NT2/D1 (cell line): ENCODE measurements at regions not wholly inside any gene's neighbourhood (a gene's known extent, or its start where the extent isn't known, plus 50 kb on each side); places are given as distances from the start of the nearest gene placed in this dataset.

Experiments
- DNase-seq: peaks from one replicate; pipeline ENCODE4 v3.0.0-alpha.2; 2011; ENCODE audit warnings: low read depth, low spot score
- H3K27me3 ChIP-seq: 2 replicates; pipeline ENCODE4 v1.6.0; 2011; ENCODE audit warnings: mild to moderate bottlenecking; ENCODE audit not compliant: insufficient read length, insufficient read depth
- H3K36me3 ChIP-seq: 2 replicates; pipeline ENCODE4 v1.6.1; 2011; ENCODE audit warnings: mild to moderate bottlenecking, low read length, mixed read lengths; ENCODE audit not compliant: insufficient read depth, insufficient read length
- H3K4me1 ChIP-seq: 2 replicates; pipeline ENCODE4 v1.5.1; 2011; ENCODE audit not compliant: insufficient read depth, insufficient read length
- H3K4me3 ChIP-seq: 2 replicates; pipeline ENCODE4 v1.5.1; 2011; ENCODE audit warnings: low read depth; ENCODE audit not compliant: insufficient read length
- H3K9ac ChIP-seq: 2 replicates; pipeline ENCODE4 v1.6.0; 2011; ENCODE audit warnings: low read depth; ENCODE audit not compliant: insufficient read length
- H3K9me3 ChIP-seq: 2 replicates; pipeline ENCODE4 v1.5.1; 2011; ENCODE audit warnings: mild to moderate bottlenecking, low read length; ENCODE audit not compliant: insufficient read depth
- SUZ12 ChIP-seq: IDR thresholded peaks from 2 replicates; pipeline ENCODE4 v1.6.1; 2011; ENCODE audit not compliant: insufficient read length, insufficient read depth; ENCODE audit errors: extremely low read depth
- YY1 ChIP-seq: IDR thresholded peaks from 2 replicates; pipeline ENCODE4 v1.6.1; 2011; ENCODE audit not compliant: insufficient read length, insufficient read depth
- ZNF274 ChIP-seq: IDR thresholded peaks from 2 replicates; pipeline ENCODE4 v1.6.1; 2011; ENCODE audit warnings: mild to moderate bottlenecking, low read depth, low read length

DNA sequence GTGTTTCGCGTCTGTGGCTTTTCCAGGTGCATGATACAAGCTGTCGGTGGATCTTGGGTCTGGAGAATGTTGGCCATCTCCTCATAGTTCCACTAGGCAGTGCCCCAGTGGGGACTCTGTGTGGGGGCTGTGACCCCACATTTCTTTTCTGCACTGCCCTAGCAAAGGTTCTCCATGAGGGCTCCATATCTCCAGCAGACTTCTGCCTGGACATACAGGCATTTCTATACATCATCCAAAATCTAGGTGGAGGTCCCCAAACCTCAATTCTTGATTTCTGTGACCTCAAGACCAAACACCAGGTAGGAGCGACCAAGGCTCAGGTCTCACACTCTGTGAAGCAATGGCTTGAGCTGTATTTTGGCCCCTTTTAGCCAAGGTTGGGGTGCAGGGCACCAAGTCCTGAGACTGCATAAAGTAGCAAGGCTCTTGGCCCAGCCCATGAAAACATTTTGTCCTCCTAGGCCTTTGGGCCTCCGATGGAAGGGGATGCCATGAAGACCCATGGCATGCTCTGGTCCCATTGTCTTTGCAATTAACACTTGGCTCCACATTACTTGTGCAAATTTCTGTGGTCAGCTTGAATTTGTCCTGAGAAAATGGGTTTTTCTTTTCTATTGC lies 615.3 kb downstream of the ZBBX start:
- TF ChIP-seq SUZ12: no peak
- TF ChIP-seq YY1: no peak
- no peak for TF ChIP-seq ZNF274
- Histone ChIP-seq H3K36me3 (no peaks in the 10 kb centered on the region), H3K4me3 (no peak overlapping the region), H3K9ac (no peak overlapping the region), H3K4me1 (no peaks in the 10 kb centered on the region), H3K27me3 (no peaks in the 10 kb centered on the region), H3K9me3 (peaks cover 27% of the 10 kb centered on the region; the same call in 1 of the 2 replicates)
- no peak for DNase-seq

DNA sequence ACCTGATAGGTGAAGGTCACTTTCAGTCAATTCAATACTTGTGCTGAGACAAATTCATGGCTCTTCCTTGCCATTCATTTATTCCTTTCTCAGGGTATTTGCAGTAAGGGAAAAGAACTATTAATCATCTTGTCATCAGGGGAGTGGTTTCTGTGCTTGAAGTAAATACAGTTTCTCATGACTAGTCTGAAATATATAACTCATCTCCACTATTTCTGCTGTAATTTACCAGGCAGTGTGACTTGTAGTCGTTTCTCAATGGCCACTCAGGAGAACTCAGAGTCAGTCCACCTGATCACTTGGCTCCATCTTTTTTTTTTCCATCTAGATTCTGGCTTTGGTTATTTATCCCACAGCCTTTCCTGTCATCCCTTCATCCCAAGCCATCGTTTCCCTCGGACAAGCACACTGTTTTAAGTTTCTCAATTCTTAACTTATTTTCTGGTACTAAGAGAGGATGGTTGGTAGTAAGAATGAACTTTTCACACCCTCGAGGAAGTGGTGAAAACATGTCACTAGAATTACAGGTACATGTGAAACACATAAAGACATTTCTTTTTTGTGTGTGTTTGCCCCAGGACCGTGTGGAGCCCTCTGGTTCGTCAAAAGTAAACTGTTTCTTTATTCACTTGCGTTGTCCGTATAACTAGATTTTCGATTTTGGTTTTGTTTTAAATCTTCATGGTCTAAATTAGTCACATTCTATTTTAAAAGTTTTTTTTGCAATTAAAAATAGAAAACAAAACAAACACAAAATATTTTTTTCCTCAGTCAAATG lies 620.2 kb downstream of the ZBBX start:
- H3K9ac ChIP-seq: no peak overlapping the region
- DNase-seq: no peak
- H3K27me3 ChIP-seq: no peaks in the 10 kb centered on the region
- TF ChIP-seq ZNF274 (no peak), YY1 (no peak), SUZ12 (no peak)
- H3K9me3 ChIP-seq: peaks cover 14% of the 10 kb centered on the region; the same call in 1 of the 2 replicates
- H3K4me1 ChIP-seq: no peaks in the 10 kb centered on the region
- H3K4me3 ChIP-seq: no peak overlapping the region
- no peaks in the 10 kb centered on the region for H3K36me3 ChIP-seq

DNA sequence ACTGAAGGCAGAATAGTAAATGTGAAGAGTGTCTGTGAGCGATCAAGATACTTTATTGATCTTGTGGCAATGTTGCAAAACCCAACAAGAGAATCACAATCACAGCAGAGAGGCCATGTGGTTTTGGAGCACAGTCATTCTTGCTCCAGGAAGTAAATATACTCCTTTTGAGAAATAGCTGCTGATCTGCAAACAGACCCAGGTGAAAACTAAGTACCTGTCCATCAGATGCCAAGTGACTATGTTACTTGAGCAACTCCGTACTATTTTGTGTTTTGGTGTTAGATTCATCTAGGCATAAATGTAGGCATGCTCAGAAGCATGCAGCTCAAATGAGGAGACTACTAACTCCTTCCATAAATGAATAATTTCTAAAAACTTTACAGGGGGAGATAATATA lies 627.9 kb downstream of the ZBBX start:
- no peak overlapping the region for H3K4me3 ChIP-seq
- no peaks in the 10 kb centered on the region for H3K36me3 ChIP-seq
- H3K9ac ChIP-seq: no peak overlapping the region
- H3K9me3 ChIP-seq: no peaks in the 10 kb centered on the region
- H3K27me3 ChIP-seq: no peaks in the 10 kb centered on the region
- TF ChIP-seq SUZ12: no peak
- no peak for TF ChIP-seq ZNF274
- no peak for TF ChIP-seq YY1
- H3K4me1 ChIP-seq: no peaks in the 10 kb centered on the region
- no peak for DNase-seq

DNA sequence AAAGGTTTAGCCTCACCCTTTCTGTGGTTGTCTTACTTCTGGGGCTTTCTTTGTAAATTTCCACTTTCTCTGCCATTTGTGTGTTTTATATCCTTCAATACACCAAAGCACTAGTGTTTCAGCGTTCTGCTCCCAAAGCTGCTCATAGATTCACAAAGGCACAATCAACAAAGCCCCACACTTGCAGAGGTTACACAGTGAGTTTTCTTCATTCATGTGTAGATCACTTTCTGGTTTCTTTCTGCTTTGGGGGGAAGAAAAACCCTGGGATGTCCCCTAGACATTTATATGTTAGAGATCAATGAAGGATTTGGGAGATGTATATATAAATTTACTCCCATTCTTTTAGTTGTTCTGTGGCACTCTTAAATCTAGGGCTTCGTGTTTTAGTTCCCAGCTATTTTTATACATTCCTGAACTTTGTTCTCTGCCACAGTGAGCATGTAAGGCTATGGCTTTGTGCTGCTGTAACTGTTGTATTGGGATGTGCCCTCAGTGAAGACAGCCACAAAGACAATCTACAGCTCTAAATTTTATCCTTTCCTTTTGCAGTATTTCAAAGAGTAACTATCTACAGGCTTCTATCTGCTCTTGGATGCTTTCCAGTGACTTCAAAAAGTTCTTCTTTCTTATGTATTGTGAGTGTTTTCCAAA lies 636.5 kb downstream of the ZBBX start:
- no peaks in the 10 kb centered on the region for H3K27me3 ChIP-seq
- H3K36me3 ChIP-seq: no peaks in the 10 kb centered on the region
- H3K4me3 ChIP-seq: no peak overlapping the region
- no peaks in the 10 kb centered on the region for H3K9me3 ChIP-seq
- H3K4me1 ChIP-seq: no peaks in the 10 kb centered on the region
- DNase-seq: no peak
- TF ChIP-seq YY1 (no peak), SUZ12 (no peak), ZNF274 (no peak)
- H3K9ac ChIP-seq: no peak overlapping the region

DNA sequence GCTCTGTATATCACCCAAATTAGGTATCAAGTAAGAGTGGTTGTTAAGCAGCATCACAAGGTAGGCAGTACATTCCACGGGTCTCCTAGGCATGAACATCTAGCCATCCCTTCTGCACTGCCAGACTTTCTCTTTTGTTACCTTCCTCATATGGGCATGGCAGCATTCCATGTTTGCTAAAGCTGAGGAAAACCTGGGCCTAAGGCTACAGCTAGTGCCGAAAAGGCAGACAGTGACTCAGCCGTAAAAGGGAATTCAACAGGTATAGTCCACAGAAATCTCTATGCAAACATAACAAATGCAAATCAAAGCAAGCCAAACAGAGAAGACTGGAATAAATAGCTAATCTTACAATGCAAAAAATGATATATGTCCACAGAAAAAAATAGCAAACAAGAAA lies 645.4 kb downstream of the ZBBX start:
- no peak overlapping the region for H3K4me3 ChIP-seq
- no peaks in the 10 kb centered on the region for H3K9me3 ChIP-seq

DNA sequence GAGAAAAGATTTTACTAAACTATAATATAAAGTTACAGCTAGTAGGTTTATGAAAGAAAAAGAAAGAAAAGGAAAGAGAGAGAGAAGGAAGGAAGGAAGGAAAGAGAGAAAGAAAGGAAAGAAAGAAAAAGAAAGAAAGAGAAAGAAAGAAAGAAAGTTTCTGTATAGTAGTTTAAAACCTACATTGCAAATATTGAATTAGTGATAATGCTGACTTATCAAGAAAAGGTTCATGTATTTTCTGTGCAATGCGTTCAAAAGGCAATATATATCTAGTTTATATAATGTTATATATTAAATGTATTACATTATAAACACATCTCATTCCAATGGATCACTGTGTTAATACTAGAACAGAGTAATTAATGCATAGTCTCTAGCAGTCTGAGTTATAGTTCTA lies 648.4 kb downstream of the ZBBX start:
- H3K4me3 ChIP-seq: no peak overlapping the region
- no peaks in the 10 kb centered on the region for H3K27me3 ChIP-seq
- H3K4me1 ChIP-seq: no peaks in the 10 kb centered on the region
- H3K9me3 ChIP-seq: no peaks in the 10 kb centered on the region
- no peak overlapping the region for H3K9ac ChIP-seq
- TF ChIP-seq ZNF274: no peak
- no peak for TF ChIP-seq SUZ12
- TF ChIP-seq YY1: no peak
- DNase-seq: no peak
- H3K36me3 ChIP-seq: no peaks in the 10 kb centered on the region

More for the DNA sequence above, 645.4 kb downstream of the ZBBX start:
- no peak for DNase-seq
- Histone ChIP-seq H3K4me1 (no peaks in the 10 kb centered on the region), H3K27me3 (no peaks in the 10 kb centered on the region), H3K9ac (no peak overlapping the region), H3K36me3 (no peaks in the 10 kb centered on the region)
- no peak for TF ChIP-seq ZNF274
- no peak for TF ChIP-seq YY1
- TF ChIP-seq SUZ12: no peak

- Histone ChIP-seq H3K27me3 (no peaks in the 10 kb centered on the region), H3K4me1 (no peaks in the 10 kb centered on the region), H3K36me3 (no peaks in the 10 kb centered on the region), H3K9me3 (no peaks in the 10 kb centered on the region), H3K4me3 (no peak overlapping the region), H3K9ac (no peak overlapping the region)
- no peak for DNase-seq
- no peak for TF ChIP-seq YY1
- TF ChIP-seq ZNF274: no peak
- TF ChIP-seq SUZ12: no peak
These were observed 658.6 kb downstream of the ZBBX start for GRCh38 chr3:166721466-166721865.
